Psoas muscle (tissue), 7 donors: ENCODE measurements at regions not wholly inside any gene's neighbourhood (a gene's known extent, or its start where the extent isn't known, plus 50 kb on each side); places are given as distances from the start of the nearest gene placed in this dataset.
A peak's percentile ranks its signal among the peaks of the same experiment; 100 is the strongest.

Experiments used
- ATAC-seq, 4 donors: fragments of 200-7000 bp; cut with Tn5 transposase; one replicate each; pipeline ENCODE4 v1.9.1; 2020; ENCODE audit warnings: moderate library complexity in 3 of 4, mild to moderate bottlenecking in 2 of 4
- DNase-seq, 2 donors: peaks; one replicate each; pipeline ENCODE4 v3.0.0-alpha.2; 2020
- H3K27ac ChIP-seq: fragments of 200-600 bp; one replicate; pipeline ENCODE4 v1.8.0; 2022
- H3K27me3 ChIP-seq, 3 donors: fragments of 200-600 bp in 1 of 3; one replicate each; pipeline versions ENCODE4 v1.6.1 to v1.8.0; 2013 to 2022; ENCODE audit warnings: low read length in 2 of 3, mild to moderate bottlenecking in 2 of 3, moderate library complexity in 1 of 3; ENCODE audit not compliant: insufficient read depth in 3 of 3
- H3K36me3 ChIP-seq, 2 donors: fragments of 200-600 bp in 1 of 2; one replicate each; pipeline versions ENCODE4 v1.6.1 to v1.8.0; 2013 to 2022; ENCODE audit warnings: low read depth in 1 of 2, mild to moderate bottlenecking in 1 of 2, moderate library complexity in 1 of 2; ENCODE audit not compliant: insufficient read depth in 1 of 2
- H3K4me1 ChIP-seq: fragments of 200-600 bp; one replicate; pipeline ENCODE4 v1.8.0; 2022
- H3K4me3 ChIP-seq: fragments of 200-600 bp; one replicate; pipeline ENCODE4 v1.8.0; 2022; ENCODE audit warnings: mild to moderate bottlenecking
- H3K9me3 ChIP-seq: fragments of 200-600 bp; one replicate; pipeline ENCODE4 v1.8.0; 2022
- WGBS, 3 donors: extraction: QIAGEN DNeasy Blood & Tissue Kit; methylation state at CpG; one replicate each; pipeline versions ENCODE4 v1.1.6 to v1.1.7; 2013; 5-methylcytosine and 5-hydroxymethylcytosine counted together
- intact Hi-C, 2 donors: fragments of 100-400 bp; cut with DNase I; formaldehyde crosslinking; loops; one replicate each; pipeline versions ENCODE4 v1.11.0 to v1.14.2; 2022
- TF ChIP-seq, protein P1 (sequence below): fragments of 200-600 bp; IDR thresholded peaks from one replicate; pipeline ENCODE4 v1.8.0; 2022; ENCODE audit warnings: antibody characterized with exemption
- donor health status: healthy with polysubstance abuse.
- donor health status: DM: no; HTN: no; CAD: no; lungs with moderate emphysema.
- donor health status: Bipolar disorder and iron deficiency.
- donor health status: healthy.
- donor health status: DM: yes; HTN: yes; CAD: no.
- donor health status: DM: no; HTN: no; CAD: no.
- donor health status: DM: yes; HTN: yes; CAD: no.

DNA sequence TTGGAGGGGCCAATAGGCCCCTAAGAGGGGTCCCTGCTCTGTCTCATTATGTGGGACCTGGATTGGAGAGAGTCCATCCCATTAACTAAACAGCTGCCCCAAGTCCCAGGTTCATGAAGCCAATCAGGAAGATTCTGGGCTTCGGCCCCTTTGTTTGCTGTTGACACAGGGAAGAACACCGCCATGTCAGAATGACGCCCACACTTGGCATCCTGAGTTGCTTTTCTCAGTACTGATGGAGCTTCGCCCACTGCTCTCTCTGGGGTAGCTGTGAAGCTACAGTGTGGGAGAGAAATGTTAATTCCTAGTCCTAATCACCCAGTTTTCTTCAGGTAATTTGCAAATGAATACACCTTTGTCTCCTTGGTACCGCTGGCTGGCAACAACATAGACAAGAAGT, 264.7 kb downstream of the GLRX3 start:
- DNase-seq (no peak), ATAC-seq (no peak)
- TF ChIP-seq, protein P1, sequence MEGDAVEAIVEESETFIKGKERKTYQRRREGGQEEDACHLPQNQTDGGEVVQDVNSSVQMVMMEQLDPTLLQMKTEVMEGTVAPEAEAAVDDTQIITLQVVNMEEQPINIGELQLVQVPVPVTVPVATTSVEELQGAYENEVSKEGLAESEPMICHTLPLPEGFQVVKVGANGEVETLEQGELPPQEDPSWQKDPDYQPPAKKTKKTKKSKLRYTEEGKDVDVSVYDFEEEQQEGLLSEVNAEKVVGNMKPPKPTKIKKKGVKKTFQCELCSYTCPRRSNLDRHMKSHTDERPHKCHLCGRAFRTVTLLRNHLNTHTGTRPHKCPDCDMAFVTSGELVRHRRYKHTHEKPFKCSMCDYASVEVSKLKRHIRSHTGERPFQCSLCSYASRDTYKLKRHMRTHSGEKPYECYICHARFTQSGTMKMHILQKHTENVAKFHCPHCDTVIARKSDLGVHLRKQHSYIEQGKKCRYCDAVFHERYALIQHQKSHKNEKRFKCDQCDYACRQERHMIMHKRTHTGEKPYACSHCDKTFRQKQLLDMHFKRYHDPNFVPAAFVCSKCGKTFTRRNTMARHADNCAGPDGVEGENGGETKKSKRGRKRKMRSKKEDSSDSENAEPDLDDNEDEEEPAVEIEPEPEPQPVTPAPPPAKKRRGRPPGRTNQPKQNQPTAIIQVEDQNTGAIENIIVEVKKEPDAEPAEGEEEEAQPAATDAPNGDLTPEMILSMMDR: no peak
- no peaks in the 10 kb centered on the region for H3K4me1 ChIP-seq
- H3K9me3 ChIP-seq: peaks cover 5% of the 10 kb centered on the region
- intact Hi-C loops: no loop called here
- H3K36me3 ChIP-seq: no peaks in the 10 kb centered on the region
- H3K4me3 ChIP-seq: no peak overlapping the region
- H3K27ac ChIP-seq: no peak overlapping the region
- H3K27me3 ChIP-seq: peaks cover 0 to 2% (median 0%) of the 10 kb centered on the region in 3 donors
- 72 to 79% (median 76%) methylated on average over 5 of the region's 5 CpGs for WGBS, 3 donors

DNA sequence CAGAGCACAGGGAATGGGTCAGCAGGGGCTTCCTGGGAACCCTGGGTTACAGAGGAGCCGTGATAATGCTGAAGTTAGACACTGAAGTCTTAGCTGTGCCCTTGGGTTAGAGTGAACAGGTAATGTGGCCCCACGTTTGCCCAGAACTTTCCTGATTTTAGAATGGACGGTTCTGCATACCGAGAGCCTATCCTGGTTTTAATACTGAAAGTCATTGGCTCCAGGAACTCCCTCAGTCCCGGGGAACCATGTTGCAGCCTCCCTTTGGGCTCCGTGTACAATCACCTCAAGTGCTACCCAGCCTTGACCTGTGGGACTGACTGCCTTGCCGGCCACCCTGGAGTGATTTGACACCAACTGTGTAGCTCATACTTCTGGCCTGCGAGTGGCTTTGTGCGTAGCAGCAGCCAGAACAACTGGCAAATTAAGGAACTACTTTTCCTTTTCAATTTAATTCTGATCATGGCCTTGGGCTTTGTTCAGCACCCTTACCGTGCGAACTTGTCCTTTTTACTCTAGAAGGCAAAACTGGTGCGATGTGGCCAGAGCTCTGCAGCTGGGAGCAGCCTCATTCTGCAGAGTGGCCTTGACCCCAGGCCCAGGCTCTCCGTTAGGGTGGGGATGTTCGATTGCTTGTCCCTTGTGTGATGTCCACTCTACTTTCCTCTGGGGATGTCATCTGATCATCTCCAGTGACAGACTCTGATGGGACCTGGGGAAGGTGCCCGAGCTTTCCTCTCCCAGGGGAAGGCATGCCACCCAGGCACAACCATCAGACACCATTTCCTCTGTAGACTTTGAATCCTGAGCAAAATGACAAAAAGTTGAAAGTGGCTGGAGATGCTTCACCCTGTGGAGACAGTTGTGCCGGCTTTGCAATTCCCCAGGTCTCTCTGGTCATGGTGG, 265.9 kb downstream of the GLRX3 start:
- no peak for ATAC-seq
- intact Hi-C loops: no loop called here
- Histone ChIP-seq H3K9me3 (no peaks in the 10 kb centered on the region), H3K27me3 (peaks cover 0 to 2% (median 0%) of the 10 kb centered on the region in 3 donors), H3K36me3 (no peaks in the 10 kb centered on the region), H3K4me1 (no peaks in the 10 kb centered on the region), H3K27ac (no peak overlapping the region), H3K4me3 (no peak overlapping the region)
- no peak for DNase-seq
- whole genome bisulfite sequencing, 3 donors: 76 to 82% (median 80%) methylated on average over 16 of the region's 16 CpGs
- TF ChIP-seq, protein P1: no peak

DNA sequence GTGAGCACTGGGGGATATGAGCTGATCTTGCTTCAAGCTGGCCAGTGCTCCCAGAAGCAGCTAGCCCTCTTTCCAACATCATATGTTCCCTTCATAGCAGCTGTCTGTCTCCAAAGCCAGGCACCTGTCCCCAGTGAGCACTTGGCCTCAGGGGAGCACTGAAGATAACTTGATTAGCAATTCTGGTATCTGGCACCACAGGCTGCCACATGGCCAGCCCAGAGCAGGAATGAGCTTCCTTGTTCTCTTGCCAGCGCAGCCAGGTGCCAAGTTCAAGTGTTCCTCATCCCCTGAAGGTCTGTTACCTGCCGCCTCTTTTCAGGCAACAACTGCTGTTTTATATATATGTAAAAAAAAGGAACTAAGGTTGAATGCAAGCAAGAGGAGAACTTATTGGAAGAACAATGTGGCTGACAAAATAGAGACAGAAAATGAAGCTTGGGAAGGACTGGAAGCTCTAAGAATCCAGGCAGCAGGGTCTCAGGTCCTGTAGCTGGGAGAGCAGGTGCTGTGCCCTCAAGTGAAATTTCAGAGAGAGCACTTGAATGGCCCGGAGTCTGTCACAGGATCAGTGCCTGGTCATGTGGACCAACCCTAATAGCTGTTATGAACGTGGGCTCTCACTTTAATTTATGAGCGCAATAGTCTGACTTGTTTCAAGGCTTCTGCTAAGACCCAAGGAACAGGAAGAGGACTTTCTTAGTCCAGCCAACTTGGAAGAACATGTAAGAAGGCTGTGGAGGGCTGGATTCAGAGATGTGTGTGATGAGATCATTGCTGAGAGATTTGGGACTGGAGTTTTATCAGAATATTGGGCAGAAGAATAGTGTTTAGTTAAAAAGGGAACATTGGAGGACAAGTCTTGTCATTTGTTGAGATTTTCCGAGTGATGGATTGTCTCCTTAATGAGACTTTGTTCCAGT, 267.2 kb downstream of the GLRX3 start:
- Histone ChIP-seq H3K27ac (no peak overlapping the region), H3K27me3 (peaks cover 0 to 2% (median 0%) of the 10 kb centered on the region in 3 donors), H3K9me3 (no peaks in the 10 kb centered on the region), H3K4me3 (no peak overlapping the region), H3K4me1 (no peaks in the 10 kb centered on the region), H3K36me3 (no peaks in the 10 kb centered on the region)
- intact Hi-C loops: no loop called here
- DNase-seq: no peak
- TF ChIP-seq, protein P1: no peak
- 44 to 48% (median 48%) methylated on average over 6 of the region's 6 CpGs for WGBS, 3 donors
- peak in 1 of 4 donors; percentile 19 for ATAC-seq

DNA sequence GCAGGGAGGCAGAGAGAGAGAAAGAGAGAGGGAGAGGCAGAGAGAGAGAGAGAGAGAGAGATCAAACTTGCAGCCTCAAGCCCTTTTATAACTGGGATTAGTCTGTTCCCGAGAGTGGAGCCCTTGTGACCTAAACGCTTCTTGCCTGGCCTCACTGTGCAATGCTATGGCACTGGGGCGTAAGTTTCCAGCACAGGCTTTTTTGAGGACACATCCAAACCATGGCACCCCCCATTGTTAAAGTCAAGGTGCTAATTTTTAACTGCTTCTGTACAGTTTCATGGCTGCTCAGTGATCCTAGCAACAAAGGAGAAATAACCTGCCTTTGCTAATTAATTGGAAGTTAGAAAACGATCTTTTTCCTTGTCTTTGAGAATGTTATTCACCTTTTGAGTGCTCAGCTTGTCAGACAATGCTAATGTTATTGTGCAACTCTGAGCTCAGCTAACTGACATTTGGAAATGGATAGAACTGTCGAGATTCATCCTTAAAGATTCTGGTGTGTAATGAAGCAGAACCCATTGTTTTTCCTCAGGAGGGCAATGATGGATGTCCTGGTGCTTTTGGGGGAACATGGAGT, 268.4 kb downstream of the GLRX3 start:
- TF ChIP-seq, protein P1: no peak

More for the DNA sequence above, 268.4 kb downstream of the GLRX3 start:
- WGBS, 3 donors: 29 to 33% (median 30%) methylated on average over 5 of the region's 5 CpGs
- Histone ChIP-seq H3K4me3 (no peak overlapping the region), H3K9me3 (no peaks in the 10 kb centered on the region), H3K27me3 (peaks cover 0 to 2% (median 0%) of the 10 kb centered on the region in 3 donors), H3K27ac (no peak overlapping the region), H3K4me1 (no peaks in the 10 kb centered on the region), H3K36me3 (no peaks in the 10 kb centered on the region)
- no peak for ATAC-seq
- intact Hi-C loops: no loop called here
- DNase-seq: no peak
